ENCODE measurements at regions not wholly inside any gene's neighbourhood (a gene's known extent, or its start where the extent isn't known, plus 50 kb on each side); places are given as distances from the start of the nearest gene placed in this dataset.

GRCh38 chr16:85207357-85207921 lies 95.2 kb upstream of the CIBAR2 start:
- DNase-seq: peak in 2 of 6 donors; percentile 17 to 76
- 87 to 91% methylated on average over 23 to 24 of the region's 24 CpGs for WGBS, 2 donors

GRCh38 chr16:85208181-85208580 lies 95.9 kb upstream of the CIBAR2 start:
- 87% methylated on average over 17 of the region's 17 CpGs for WGBS, 2 donors
- DNase-seq: peak in 1 of 6 donors; percentile 60
- no peaks in the 10 kb centered on the region for H3K36me3 ChIP-seq
- no peak overlapping the region for H3K4me3 ChIP-seq
- TF ChIP-seq CTCF (IDR thresholded peaks at IDR 0.05): no peak
- no peak overlapping the region for H3K27ac ChIP-seq
- H3K9me3 ChIP-seq: no peaks in the 10 kb centered on the region
- no peaks in the 10 kb centered on the region for H3K27me3 ChIP-seq
- no peak for FAIRE-seq
- no peak for ATAC-seq
- intact Hi-C loops (cut with DNase I): no loop called here
- H3K4me1 ChIP-seq: peaks cover 12 to 38% (median 26%) of the 10 kb centered on the region in 3 donors

More at GRCh38 chr16:85207357-85207921, 95.2 kb upstream of the CIBAR2 start:
- H3K9me3 ChIP-seq: no peaks in the 10 kb centered on the region
- H3K36me3 ChIP-seq: no peaks in the 10 kb centered on the region
- H3K4me3 ChIP-seq: no peak overlapping the region
- intact Hi-C loops (cut with DNase I): no loop called here
- no peak for ATAC-seq
- peaks cover 17 to 37% (median 26%) of the 10 kb centered on the region in 3 donors for H3K4me1 ChIP-seq
- TF ChIP-seq CTCF (IDR thresholded peaks at IDR 0.05): no peak
- no peak for FAIRE-seq
- H3K27ac ChIP-seq: peak overlapping the region in 2 of 4 donors; percentile 8 to 11
- H3K27me3 ChIP-seq: no peaks in the 10 kb centered on the region

GRCh38 chr16:85208643-85209520 lies 96.6 kb upstream of the CIBAR2 start:
- H3K9me3 ChIP-seq: no peaks in the 10 kb centered on the region
- H3K4me3 ChIP-seq: no peak overlapping the region
- no peaks in the 10 kb centered on the region for H3K27me3 ChIP-seq
- peaks cover 5 to 35% (median 20%) of the 10 kb centered on the region in 3 donors for H3K4me1 ChIP-seq
- TF ChIP-seq CTCF (IDR thresholded peaks at IDR 0.05): no peak
- 81 to 87% methylated on average over 38 of the region's 38 CpGs for WGBS, 2 donors
- intact Hi-C loops (cut with DNase I): no loop called here
- peak in 1 of 6 donors; percentile 29 for DNase-seq
- H3K36me3 ChIP-seq: no peaks in the 10 kb centered on the region
- H3K27ac ChIP-seq: no peak overlapping the region
- ATAC-seq: no peak
- no peak for FAIRE-seq

- H3K27ac ChIP-seq: no peak overlapping the region
- FAIRE-seq: no peak
- H3K27me3 ChIP-seq: no peaks in the 10 kb centered on the region
- no peaks in the 10 kb centered on the region for H3K36me3 ChIP-seq
- no peaks in the 10 kb centered on the region for H3K9me3 ChIP-seq
- H3K4me3 ChIP-seq: no peak overlapping the region
- WGBS, 2 donors: 36 to 45% methylated on average over 17 of the region's 17 CpGs
- ATAC-seq: peak; percentile 12 to 59 (median 26)
- peak in 5 of 6 donors; percentile 38 to 82 (median 63) for DNase-seq
- no peak for TF ChIP-seq CTCF (IDR thresholded peaks at IDR 0.05)
- peaks cover 3 to 33% (median 20%) of the 10 kb centered on the region in 3 donors for H3K4me1 ChIP-seq
- intact Hi-C loops (cut with DNase I): no loop called here
These were observed 97.4 kb upstream of the CIBAR2 start for GRCh38 chr16:85209526-85210121.

Data from pancreas (tissue), 10 donors.